ENCODE measurements at regions not wholly inside any gene's neighbourhood (a gene's known extent, or its start where the extent isn't known, plus 50 kb on each side); places are given as distances from the start of the nearest gene placed in this dataset.

- TF ChIP-seq CTCF (IDR thresholded peaks at IDR 0.05; ENCODE audit: insufficient read depth, low read depth, low read length, missing control alignments) = no peak
- H3K4me3 ChIP-seq (ENCODE audit: low read length) = no peak overlapping the region
- DNase-seq (ENCODE audit: low read depth) = no peak
Observed at GRCh38 chr22:48393041-48393370, 1434.7 kb downstream of the BRD1 start.

- H3K4me3 ChIP-seq (ENCODE audit: low read length) = no peak overlapping the region
- TF ChIP-seq CTCF (IDR thresholded peaks at IDR 0.05; ENCODE audit: insufficient read depth, low read depth, low read length, missing control alignments) = no peak
- DNase-seq (ENCODE audit: low read depth) = no peak
Observed at GRCh38 chr22:48391820-48392219, 1435.9 kb downstream of the BRD1 start.

GRCh38 chr22:48391171-48391711, 1436.4 kb downstream of the BRD1 start:
- no peak for TF ChIP-seq CTCF (IDR thresholded peaks at IDR 0.05; ENCODE audit: insufficient read depth, low read depth, low read length, missing control alignments)
- no peak overlapping the region for H3K4me3 ChIP-seq (ENCODE audit: low read length)
- no peak for DNase-seq (ENCODE audit: low read depth)

GRCh38 chr22:48389916-48390315, 1437.8 kb downstream of the BRD1 start:
- no peak overlapping the region for H3K4me3 ChIP-seq (ENCODE audit: low read length)
- DNase-seq (ENCODE audit: low read depth) = no peak
- no peak for TF ChIP-seq CTCF (IDR thresholded peaks at IDR 0.05; ENCODE audit: insufficient read depth, low read depth, low read length, missing control alignments)

- H3K4me3 ChIP-seq (ENCODE audit: low read length) = no peak overlapping the region
- no peak for TF ChIP-seq CTCF (IDR thresholded peaks at IDR 0.05; ENCODE audit: insufficient read depth, low read depth, low read length, missing control alignments)
- no peak for DNase-seq (ENCODE audit: low read depth)
Observed at GRCh38 chr22:48382197-48382596, 1445.5 kb downstream of the BRD1 start.

GRCh38 chr22:48380016-48380665, 1447.5 kb downstream of the BRD1 start:
- H3K4me3 ChIP-seq (ENCODE audit: low read length) = no peak overlapping the region
- no peak for DNase-seq (ENCODE audit: low read depth)
- TF ChIP-seq CTCF (IDR thresholded peaks at IDR 0.05; ENCODE audit: insufficient read depth, low read depth, low read length, missing control alignments) = no peak

GRCh38 chr22:48379371-48379770, 1448.3 kb downstream of the BRD1 start:
- no peak overlapping the region for H3K4me3 ChIP-seq (ENCODE audit: low read length)
- no peak for DNase-seq (ENCODE audit: low read depth)
- no peak for TF ChIP-seq CTCF (IDR thresholded peaks at IDR 0.05; ENCODE audit: insufficient read depth, low read depth, low read length, missing control alignments)

All from epithelial cell of esophagus (primary cell).